SU-DHL-6 (cell line): ENCODE measurements at regions not wholly inside any gene's neighbourhood (a gene's known extent, or its start where the extent isn't known, plus 50 kb on each side); places are given as distances from the start of the nearest gene placed in this dataset.

Source experiments
- EZH2phosphoT487 ChIP-seq: fragments of 200-600 bp; sonication (generic), shearing (Covaris generic); conservative IDR thresholded peaks from 2 replicates; pipeline ENCODE4 v1.6.1; 2018; ENCODE audit warnings: mild to moderate bottlenecking, antibody characterized with exemption, low read length, moderate library complexity, mixed read lengths
- TF ChIP-seq, protein P1 (sequence below): fragments of 200-600 bp; sonication (generic); IDR thresholded peaks from one replicate; pipeline ENCODE4 v1.5.1; 2017; ENCODE audit warnings: antibody characterized with exemption, mild to moderate bottlenecking, low read length, moderate library complexity; ENCODE audit not compliant: insufficient read depth, poor library complexity, severe bottlenecking

DNA sequence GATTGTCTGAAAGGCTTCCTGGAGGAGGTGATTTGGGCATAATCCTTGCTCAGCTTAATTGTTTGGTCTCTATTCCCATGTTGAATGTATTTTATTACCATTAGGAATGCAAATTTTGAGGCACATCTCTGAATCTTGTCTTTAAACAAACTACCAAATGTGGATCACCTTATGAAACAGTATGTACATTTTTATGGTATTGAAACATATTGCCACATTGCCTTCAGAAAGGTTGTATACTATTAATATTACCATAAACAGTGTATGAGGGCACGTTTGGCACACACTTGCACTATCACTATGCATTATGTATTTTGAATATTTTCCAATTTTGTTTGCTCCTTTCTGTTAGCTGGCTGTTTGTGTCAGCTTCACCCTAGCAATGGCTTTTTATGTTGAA lies 60.0 kb upstream of the ALB start:
- TF ChIP-seq, protein P1, sequence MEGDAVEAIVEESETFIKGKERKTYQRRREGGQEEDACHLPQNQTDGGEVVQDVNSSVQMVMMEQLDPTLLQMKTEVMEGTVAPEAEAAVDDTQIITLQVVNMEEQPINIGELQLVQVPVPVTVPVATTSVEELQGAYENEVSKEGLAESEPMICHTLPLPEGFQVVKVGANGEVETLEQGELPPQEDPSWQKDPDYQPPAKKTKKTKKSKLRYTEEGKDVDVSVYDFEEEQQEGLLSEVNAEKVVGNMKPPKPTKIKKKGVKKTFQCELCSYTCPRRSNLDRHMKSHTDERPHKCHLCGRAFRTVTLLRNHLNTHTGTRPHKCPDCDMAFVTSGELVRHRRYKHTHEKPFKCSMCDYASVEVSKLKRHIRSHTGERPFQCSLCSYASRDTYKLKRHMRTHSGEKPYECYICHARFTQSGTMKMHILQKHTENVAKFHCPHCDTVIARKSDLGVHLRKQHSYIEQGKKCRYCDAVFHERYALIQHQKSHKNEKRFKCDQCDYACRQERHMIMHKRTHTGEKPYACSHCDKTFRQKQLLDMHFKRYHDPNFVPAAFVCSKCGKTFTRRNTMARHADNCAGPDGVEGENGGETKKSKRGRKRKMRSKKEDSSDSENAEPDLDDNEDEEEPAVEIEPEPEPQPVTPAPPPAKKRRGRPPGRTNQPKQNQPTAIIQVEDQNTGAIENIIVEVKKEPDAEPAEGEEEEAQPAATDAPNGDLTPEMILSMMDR: no peak
- no peak for TF ChIP-seq EZH2phosphoT487
